Left cardiac atrium (tissue), 4 donors: ENCODE measurements at regions not wholly inside any gene's neighbourhood (a gene's known extent, or its start where the extent isn't known, plus 50 kb on each side); places are given as distances from the start of the nearest gene placed in this dataset.

Experiments used
- ATAC-seq, 2 donors: fragments of 200-7000 bp; cut with Tn5 transposase; one replicate each; pipeline ENCODE4 v1.9.1; 2020; ENCODE audit warnings: mild to moderate bottlenecking in 2 of 2, moderate library complexity in 2 of 2
- DNase-seq: peaks from one replicate; pipeline ENCODE4 v3.0.0-alpha.2; 2020
- intact Hi-C, 2 donors: fragments of 100-400 bp; cut with DNase I; formaldehyde crosslinking; loops; one replicate each; pipeline versions ENCODE4 v1.14.1 to v1.15.1; 2022 to 2023
- donor health status: DM: no; HTN: yes; CAD: no.
- donor health status: DM: no; HTN: yes; CAD: no; lungs with severe emphysema.
- donor health status: DM: yes; HTN: yes; CAD: no.
- donor health status: Dilated cardiomyopathy.

DNA sequence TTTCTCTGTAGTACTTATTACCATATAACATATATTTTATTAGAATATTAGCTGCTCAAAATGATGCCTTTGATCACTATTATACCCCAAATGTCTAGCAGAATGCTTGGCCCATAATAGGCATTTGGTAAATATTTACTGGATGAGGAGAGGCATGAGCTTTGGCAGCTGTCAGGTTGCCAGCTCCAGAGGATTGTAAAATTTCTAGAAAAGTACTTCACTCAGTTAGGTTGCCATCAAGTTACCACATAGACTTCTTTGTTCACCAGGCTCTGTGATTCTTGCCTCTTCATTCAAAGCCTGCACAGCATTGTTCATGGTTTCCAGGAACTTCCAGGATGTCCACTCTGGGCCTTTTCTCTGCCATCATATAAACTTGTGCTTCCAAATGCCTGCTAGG, 582.8 kb downstream of the PDCD6IP start:
- intact Hi-C loops, result no loop called here
- DNase-seq, result no peak
- no peak for ATAC-seq

DNA sequence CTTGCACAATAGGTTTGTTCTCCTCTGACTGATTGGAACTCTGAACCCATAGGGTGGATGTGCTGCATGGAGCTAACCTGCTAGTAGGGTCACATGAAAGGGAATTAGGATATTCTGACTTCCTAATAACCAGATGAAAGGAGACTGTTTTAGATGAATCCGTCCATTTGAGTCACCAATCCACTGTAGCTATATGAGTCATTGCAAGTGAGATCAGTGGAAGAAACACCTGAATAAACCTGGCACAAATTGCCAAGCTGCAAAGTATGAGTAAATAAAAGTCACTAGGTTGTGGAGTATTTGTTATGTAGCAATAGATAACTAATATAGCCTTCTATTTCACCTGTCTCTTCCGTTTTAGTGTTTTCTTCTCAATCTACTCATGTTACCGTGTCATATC, 584.4 kb downstream of the PDCD6IP start:
- intact Hi-C loops, result no loop called here
- ATAC-seq, result no peak
- DNase-seq, result no peak

DNA sequence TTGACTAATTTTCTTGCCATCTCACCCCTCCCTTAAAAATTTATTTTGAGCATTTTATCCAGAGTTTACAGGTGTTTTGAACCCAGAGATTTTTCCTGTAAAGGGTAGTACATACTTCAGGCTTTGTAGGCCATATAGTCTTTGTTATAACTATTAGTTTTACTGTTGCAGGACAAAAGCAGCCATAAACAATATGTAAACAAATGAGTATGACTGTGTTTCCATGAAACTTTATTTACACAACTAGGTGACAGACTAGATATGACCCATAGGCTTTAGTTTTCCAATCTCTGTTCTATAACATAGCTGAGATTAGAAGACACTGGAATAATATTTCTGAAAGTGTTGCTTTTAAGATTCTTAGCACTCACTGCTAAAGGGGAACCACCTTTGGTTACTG, 587.9 kb downstream of the PDCD6IP start:
- ATAC-seq (no peak), DNase-seq (no peak)
- intact Hi-C loops, result no loop called here

DNA sequence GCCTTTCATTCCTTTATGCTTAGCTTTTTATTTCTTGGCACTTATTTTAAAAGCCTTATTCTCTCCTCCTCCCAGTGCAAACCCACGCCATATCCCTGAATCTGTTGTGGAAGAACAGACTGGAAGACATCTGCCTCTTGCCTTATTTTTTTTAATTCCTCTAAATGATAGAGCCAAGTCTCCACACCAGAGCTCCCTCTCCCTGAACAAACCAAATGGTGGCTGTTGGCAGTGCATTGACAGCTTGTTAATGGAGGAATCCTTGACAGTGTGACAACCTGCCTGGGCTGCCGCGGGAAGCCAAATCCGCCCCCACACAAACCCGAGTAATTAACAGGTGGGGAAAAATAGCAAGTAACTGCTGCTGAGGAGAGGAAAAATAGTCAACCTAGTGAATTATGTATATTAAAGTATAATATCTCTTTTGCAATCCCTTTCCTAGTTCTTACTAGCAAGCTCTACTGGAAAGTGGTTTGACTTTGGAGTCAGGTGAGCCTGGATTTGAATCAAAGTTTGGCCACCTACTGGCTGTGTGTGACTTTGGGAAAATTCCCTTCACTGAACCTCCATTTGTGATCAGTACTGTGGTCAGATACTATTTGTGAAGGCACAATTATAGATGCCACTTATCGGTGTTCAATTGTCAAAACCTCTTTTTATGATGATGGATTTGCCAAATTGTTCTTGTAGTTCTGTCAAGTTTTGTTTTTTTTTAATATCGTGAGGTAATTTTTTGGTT, 589.6 kb downstream of the PDCD6IP start:
- ATAC-seq, result peak in 1 of 2 donors; percentile 33
- intact Hi-C loops, result no loop called here
- no peak for DNase-seq

DNA sequence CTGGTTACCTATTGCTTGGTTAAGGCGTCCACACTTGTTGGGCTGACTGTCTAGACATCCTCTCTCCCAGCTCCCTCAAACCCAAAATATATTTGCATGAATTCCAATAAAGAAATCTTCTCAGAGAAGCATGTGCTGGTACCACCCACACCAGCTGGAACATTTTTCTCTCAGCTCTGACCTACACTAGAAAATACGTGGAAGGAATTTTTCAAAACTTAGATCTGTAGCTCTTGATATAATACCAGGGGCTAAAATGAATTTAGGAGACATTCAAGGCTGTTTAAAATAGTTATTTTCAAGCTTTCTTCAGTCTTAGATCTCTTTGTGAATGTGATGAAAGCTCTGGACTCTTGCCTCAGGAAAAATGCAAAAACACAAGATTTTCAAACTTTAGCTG, 590.4 kb downstream of the PDCD6IP start:
- intact Hi-C loops, result no loop called here
- ATAC-seq, result peak in 1 of 2 donors; percentile 33

DNA sequence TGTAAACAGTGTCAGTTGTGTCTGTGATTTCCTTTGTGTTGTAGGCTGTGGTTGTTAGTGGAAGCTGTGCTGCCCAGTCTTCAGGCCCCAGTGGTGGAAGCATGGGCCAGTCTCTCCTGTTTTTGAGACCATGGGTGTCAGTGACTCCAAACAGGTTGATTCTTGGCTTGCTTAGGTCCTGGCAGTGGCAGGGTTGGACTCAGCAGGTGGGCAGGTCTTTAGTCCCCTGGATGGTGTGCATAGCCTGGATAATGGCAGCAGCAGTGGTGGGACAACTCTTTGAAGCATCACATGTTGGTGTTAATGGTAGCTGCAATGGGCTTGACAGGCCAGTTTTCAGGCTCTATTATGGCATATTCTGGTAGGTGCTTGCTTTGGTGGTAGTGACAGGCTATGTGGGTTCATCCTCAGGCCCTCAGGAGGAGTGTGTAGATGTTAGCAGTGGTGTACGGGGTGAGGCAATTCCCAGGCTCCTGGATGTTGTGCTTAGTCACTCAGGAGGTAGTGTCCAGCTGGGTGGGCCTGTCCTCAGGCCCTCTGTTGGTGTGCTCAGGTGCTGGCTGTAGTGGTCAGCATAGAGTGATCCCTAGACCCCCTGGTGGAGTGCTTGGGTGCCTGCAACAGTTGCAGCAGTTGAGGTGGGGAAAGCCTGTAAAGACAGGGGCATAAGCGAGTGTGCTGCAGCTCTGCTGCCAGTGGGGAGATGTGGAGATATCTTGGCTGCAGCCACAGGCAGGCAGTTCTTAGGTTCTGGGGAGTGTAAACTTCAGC, 596.7 kb downstream of the PDCD6IP start:
- ATAC-seq (no peak), DNase-seq (no peak)
- intact Hi-C loops, result no loop called here

More for the DNA sequence above, 590.4 kb downstream of the PDCD6IP start:
- no peak for DNase-seq

DNA sequence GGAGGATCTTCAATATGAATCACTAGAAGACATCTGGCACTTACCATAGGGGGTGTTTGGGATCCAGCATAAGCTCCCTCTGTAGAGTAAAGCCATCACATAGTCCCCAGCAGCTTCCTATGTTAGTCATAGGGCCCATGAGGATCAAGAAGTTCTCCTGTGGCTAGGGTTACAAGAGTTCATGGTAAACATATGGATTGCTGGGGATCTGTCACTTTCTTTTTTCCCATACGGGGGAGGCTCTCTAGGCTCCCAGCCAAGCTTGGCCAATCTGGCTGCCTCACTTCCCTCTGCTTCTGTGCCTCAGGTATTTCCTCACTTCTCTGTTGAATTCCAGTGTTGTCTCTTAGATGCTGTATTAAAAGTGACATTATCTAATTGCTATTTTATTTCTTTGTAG, 597.9 kb downstream of the PDCD6IP start:
- intact Hi-C loops, result no loop called here
- no peak for DNase-seq
- no peak for ATAC-seq

DNA sequence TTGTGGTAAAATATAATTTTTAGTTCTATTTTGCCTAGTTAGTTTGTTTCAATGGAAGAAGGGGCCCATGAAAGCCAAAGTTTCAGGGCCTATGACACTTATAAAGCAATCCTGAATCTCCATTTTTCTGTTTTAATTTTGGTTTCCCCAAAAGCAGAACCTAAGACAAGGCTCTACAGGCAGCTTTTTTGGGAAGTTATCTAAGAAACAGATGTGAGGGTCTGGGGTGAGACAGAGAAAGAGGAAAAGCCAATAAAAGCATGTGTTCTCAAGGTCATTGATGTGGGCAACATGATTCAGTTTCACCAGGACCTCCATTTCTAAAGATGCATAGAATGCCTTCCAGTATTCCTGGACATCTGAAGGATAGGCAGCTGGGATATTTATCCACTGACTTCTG, 598.5 kb downstream of the PDCD6IP start:
- ATAC-seq (no peak), DNase-seq (no peak)
- intact Hi-C loops, result no loop called here

DNA sequence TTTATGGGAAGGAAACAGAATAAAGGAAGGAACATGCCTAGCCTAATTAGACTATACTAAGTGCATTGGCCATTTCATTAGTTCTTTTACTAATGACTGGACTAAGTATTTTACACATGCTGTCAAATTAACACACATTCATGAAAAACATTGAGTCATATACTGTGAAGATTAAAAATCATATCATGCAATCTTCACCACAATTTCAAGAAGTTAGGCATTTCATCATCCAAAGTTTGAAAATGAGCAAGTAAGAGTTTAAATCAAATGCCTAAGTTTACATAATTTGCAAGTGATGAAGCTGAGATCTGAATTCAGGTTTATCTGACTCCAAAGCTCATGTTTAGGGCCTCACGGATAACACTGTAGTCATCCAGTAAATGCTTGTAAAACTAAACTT, 601.0 kb downstream of the PDCD6IP start:
- intact Hi-C loops, result no loop called here
- no peak for ATAC-seq
- DNase-seq, result no peak

DNA sequence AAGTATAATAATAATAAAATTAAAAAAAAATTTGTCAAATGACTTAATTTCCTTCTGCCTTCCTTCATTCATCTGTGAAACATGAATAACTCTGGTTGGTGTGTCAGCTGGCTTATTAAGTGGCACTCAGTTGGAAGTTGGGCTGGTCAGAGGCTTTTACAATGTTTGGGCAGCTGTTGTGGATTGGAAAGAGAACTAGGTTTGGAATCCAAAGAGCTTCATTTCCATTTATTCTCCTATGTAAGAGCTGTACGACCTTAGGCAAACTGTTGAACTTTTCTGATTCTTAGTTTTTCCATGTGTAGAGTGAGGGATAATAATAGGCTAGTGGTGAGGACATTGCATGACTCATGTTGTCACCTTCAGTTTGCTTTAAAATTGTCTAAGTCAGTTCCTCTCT, 606.7 kb downstream of the PDCD6IP start:
- no peak for ATAC-seq
- intact Hi-C loops, result no loop called here
- DNase-seq, result no peak

DNA sequence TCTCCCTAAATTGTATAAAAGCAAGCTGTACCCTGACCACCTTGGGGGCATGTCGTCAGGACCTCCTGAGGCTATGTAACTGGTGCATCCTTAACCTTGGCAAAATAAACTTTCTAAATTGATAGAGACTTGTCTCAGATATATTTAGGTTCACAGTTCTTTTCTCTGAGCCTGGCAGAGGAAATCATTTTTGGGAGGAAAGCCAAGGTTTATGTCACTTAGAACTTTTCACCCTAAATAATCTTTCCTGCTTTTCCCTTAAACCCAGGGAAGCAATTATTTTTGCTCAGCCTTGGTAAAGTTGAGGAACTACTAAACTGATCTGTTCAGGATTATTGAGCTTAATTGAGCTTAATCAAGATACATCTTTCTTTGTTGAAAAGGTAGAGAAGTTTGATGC, 608.9 kb downstream of the PDCD6IP start:
- no peak for ATAC-seq
- no peak for DNase-seq
- intact Hi-C loops, result no loop called here

DNA sequence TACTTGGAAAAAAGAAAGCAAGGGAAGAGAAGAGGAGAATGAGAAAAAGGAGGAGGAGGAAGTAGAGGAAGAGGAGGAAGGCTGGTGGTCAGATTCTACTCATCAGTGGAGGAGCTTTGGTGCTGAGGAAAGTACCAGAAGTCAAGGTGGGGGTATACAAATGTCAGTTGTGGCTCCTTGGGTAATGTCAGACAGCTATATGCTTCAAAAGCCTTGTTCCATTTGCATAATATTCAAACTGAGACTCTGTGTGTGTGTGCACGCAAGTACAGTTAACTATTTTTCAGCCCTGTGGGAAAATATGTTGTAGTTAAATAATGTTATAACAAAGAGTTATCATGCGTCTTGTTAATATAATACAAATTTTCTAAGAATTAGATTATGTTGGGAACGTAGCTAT, 609.7 kb downstream of the PDCD6IP start:
- intact Hi-C loops, result no loop called here
- DNase-seq (no peak), ATAC-seq (no peak)

DNA sequence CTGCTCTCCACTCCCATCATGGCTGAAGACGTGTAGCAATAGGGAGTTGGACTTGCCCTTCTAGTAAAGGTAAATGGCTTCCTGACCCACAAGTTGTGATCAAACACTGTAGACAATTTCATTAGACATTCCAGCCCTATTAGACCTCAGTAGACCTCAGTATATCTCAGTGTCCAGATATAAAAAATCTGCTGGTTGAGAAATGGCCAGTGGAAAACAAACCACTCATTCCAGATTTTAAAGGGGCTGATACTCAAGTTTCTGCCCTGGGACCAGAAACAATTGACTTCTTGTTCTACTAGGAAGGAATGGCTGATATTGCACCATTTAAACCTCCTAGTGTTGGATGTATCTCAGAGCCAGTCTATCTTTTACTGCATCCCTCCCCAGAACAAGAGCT, 613.2 kb downstream of the PDCD6IP start:
- DNase-seq, result no peak
- intact Hi-C loops, result no loop called here
- no peak for ATAC-seq

DNA sequence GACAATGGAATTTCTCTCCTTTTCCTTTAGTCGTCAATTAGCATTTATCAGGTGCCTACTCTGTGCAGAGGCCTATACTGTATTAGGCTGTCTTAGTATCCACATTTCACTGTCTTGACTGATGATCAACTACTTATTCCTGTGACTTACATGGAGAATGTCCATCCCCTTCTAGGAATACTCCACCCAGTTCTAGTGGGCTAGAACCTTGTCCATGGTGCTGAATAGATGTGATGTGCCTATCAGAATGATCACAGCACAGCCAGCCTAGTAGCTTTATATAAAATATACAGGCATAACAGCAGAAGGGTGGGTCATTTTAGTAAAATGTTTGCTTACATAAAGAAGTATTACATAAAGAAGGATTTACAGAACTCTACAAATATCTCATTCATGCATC, 621.4 kb downstream of the PDCD6IP start:
- DNase-seq, result no peak
- ATAC-seq, result no peak
- intact Hi-C loops, result no loop called here

DNA sequence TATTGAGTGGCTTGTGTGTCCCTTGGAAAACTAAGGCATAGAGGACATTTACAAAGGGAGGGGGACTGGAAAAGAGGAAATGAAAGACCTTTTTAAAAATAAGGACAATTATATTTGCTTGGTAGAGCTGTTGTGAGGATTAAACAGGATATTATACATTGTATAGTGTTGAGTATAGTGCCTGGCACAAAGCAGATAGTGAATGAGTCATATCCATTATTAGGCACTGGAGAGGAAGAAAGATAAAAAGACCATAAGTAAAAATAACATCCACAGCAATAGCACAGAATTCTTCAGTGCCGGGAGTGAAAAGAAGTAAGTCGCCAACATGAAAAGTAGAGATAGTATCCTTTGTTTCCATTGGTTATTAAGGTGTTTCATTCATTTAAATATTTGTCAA, 623.3 kb downstream of the PDCD6IP start:
- DNase-seq, result no peak
- no peak for ATAC-seq
- intact Hi-C loops, result no loop called here

DNA sequence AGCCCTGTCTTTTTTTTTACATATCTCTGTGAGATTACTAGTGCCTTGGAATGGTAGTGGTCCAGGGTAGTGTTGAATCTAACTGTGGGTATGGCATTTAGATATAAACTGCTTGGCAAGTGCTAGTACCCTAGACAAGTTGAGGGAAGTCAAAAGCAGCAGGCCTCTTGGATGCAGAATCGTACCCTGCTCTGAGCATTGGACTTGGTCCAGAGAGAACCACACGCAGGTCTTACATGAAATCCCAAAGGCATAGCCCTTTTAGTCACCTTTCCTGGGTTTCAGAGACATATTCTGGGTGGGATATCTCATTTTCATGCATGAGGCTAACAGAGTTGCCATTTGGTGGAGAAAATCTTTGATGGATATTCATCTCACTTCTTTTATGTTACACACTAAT, 641.4 kb downstream of the PDCD6IP start:
- intact Hi-C loops, result no loop called here
- ATAC-seq (no peak), DNase-seq (no peak)

DNA sequence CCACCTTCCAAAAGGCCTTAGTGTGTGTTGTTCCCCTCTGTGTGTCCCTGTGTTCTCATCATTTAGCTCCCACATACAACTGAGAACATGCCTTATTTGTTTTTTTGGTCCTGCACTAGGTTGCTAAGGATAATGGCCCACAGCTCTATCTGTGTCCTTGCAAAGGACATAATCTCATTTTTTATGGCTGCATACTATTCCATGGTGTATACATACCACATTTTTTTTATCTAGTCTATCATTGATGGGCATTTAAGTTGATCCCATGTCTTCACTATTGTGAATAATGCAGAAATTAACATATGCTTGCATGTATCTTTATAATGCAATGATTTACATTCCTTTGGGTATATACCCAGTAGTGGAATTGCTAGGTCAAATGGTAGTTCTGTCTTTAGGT, 645.7 kb downstream of the PDCD6IP start:
- intact Hi-C loops, result no loop called here
- no peak for DNase-seq
- ATAC-seq, result no peak

DNA sequence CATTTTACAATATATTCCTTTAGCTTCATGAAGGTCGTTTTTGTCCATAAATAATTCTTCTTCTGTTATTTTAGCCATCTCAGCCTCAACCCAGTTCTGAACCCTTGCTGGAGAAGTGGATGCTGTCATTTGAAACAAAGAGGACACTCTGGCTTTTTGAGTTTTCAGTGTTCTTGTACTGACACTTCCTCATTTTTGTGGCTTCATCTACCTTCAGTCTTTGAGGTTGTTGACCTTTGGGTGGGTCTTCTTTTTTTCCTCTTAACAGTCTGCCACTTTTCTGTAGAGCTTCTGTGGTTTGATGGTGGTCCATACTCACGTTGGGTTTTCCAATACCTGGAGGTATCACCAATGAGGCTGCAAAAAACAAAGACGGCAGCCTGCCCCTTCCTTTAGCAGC, 650.9 kb downstream of the PDCD6IP start:
- DNase-seq (no peak), ATAC-seq (no peak)

DNA sequence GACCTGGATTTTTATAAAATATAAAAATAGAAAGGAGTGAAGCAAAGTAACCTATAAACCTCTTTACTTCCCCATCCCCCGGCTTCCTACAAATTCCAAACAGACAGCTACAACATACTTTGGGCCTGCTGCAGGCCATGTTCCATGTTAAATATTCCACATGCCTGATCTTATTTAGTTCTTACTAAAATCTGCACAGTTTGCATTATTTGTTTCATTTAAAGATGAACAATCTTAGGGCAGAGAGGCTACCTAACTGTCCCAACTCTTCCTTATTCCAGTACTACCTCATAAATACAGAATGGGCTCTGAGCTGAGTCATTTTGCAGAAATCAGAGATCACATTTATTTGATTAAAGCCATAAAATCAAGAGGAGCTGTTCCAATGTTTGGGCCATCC, 665.0 kb downstream of the PDCD6IP start:
- intact Hi-C loops, result no loop called here
- DNase-seq (no peak), ATAC-seq (no peak)

More for the DNA sequence above, 650.9 kb downstream of the PDCD6IP start:
- intact Hi-C loops, result no loop called here

DNA sequence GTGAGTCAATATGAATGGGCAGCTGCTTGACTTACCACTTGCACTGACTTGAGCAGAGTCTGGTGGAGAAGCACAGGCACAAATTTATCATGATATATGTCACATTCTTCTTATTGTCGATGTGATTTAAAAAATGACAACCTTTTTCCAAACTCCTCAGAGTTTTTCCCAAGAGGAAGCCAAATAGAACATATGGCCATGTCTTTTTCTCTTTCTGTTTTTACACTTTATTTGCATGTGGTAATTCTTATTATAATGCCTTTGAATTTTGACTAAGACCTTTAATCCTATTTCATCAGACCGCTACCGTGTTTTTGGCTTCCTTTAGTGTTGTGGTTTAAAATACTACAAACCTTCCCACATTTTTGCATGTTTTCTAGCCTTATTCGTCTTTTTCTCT, 666.2 kb downstream of the PDCD6IP start:
- ATAC-seq (no peak), DNase-seq (no peak)
- intact Hi-C loops, result no loop called here

DNA sequence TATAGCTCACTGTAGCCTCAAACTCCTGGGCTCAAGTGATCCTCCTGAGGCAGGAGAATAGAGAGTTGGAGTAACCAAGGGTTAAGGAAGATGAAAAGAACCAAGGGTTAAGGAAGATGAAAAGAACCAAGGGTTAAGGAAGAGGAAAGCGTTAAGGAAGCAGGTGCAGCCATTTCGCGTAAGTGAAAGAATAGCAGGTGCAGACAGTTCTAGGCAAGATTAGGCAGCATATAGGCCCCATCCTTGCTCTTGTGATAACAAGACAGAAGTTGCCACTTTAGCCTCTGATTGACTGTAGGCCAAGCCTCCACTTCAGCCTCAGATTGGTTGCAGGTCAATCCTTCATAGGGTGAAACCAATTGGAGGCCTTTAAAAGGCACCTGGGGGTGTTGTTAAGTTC, 677.4 kb downstream of the PDCD6IP start:
- no peak for ATAC-seq
- intact Hi-C loops, result no loop called here
- no peak for DNase-seq
